ENCODE measurements at regions not wholly inside any gene's neighbourhood (a gene's known extent, or its start where the extent isn't known, plus 50 kb on each side); places are given as distances from the start of the nearest gene placed in this dataset.

- TF ChIP-seq POLR2AphosphoS5 (IDR thresholded peaks at IDR 0.05; ENCODE audit: low read depth, low read length) (no peak), TAF1 (IDR thresholded peaks at IDR 0.05; ENCODE audit: low read depth, low read length) (no peak), POLR2A (IDR thresholded peaks at IDR 0.05; ENCODE audit: low read depth, low read length) (no peak), PAX5 (IDR thresholded peaks at IDR 0.05; ENCODE audit: insufficient read depth, low read length, severe bottlenecking) (no peak), SPI1 (IDR thresholded peaks at IDR 0.05; ENCODE audit: low read depth, low read length) (no peak), POU2F2 (IDR thresholded peaks at IDR 0.05; ENCODE audit: low read depth, low read length) (no peak)
These were observed 103.0 kb upstream of the PLXNA2 start for GRCh38 chr1:208347191-208347590.

Data from GM12891 (cell line).